Gastrocnemius medialis (tissue), 4 donors: ENCODE measurements at regions not wholly inside any gene's neighbourhood (a gene's known extent, or its start where the extent isn't known, plus 50 kb on each side); places are given as distances from the start of the nearest gene placed in this dataset.

Experiments used
- ATAC-seq, 2 donors: fragments of 150-250 bp; one replicate each; pipeline ENCODE4 v1.9.1; 2016
- DNase-seq, 2 donors: peaks; one replicate each; pipeline ENCODE4 v3.0.0-alpha.2; 2019
- H3K27ac ChIP-seq, 4 donors: fragments of 200-600 bp; sonication (generic); 1 replicate in 1 of 4; 2 replicates in 3 of 4; pipeline ENCODE4 v1.5.1; 2016 to 2018; ENCODE audit warnings: mild to moderate bottlenecking in 2 of 4, moderate library complexity in 1 of 4
- H3K27me3 ChIP-seq, 3 donors: fragments of 200-600 bp; sonication (generic) in 2 of 3; 1 replicate in 1 of 3; 2 replicates in 2 of 3; pipeline versions ENCODE4 v1.5.1 to v1.6.0; 2016 to 2019; ENCODE audit warnings: mild to moderate bottlenecking in 1 of 3, moderate library complexity in 1 of 3
- H3K36me3 ChIP-seq, 2 donors: fragments of 200-600 bp; sonication (generic) in 1 of 2; one replicate each; pipeline ENCODE4 v1.5.1; 2017 to 2018
- H3K4me1 ChIP-seq, 2 donors: fragments of 200-600 bp; sonication (generic) in 1 of 2; one replicate each; pipeline ENCODE4 v1.5.1; 2016 to 2017; ENCODE audit warnings: mild to moderate bottlenecking in 2 of 2
- H3K4me3 ChIP-seq, 4 donors: fragments of 200-600 bp; sonication (generic) in 3 of 4; 1 replicate in 1 of 4; 2 replicates in 3 of 4; pipeline ENCODE4 v1.5.1; 2016 to 2019; ENCODE audit warnings: mild to moderate bottlenecking in 2 of 4
- H3K9me3 ChIP-seq, 3 donors: fragments of 200-600 bp; sonication (generic) in 2 of 3; 1 replicate in 1 of 3; 2 replicates in 2 of 3; pipeline ENCODE4 v1.5.1; 2016 to 2019
- CTCF ChIP-seq, 5 experiments: fragments of 450-650 bp in 3 of 5; fragments of 200-600 bp in 2 of 5; sonication (generic) in 2 of 5; IDR thresholded peaks in 4 of 5; conservative IDR thresholded peaks in 1 of 5; 1 replicate in 4 of 5; 2 replicates in 1 of 5; pipeline ENCODE4 v1.5.1; 2016 to 2019; ENCODE audit warnings: antibody characterized with exemption in 5 of 5, mild to moderate bottlenecking in 3 of 5, moderate library complexity in 3 of 5
- POLR2A ChIP-seq, 2 donors: fragments of 450-650 bp; IDR thresholded peaks; one replicate each; pipeline ENCODE4 v1.6.1; 2017; ENCODE audit warnings: antibody characterized with exemption in 2 of 2, mild to moderate bottlenecking in 2 of 2, moderate library complexity in 2 of 2
- in situ Hi-C, 4 donors: fragments of 200-750 bp; cut with MboI; loops; one replicate each; pipeline versions ENCODE4 v1.15.0 to v1.8.0; 2017; ENCODE audit warnings: low sequenced_read_pairs in 4 of 4
- intact Hi-C: fragments of 100-400 bp; cut with DNase I; formaldehyde crosslinking; loops from one replicate; pipeline ENCODE4 v1.15.1; 2023; ENCODE audit warnings: low total_unique reads

GRCh38 chr3:130609166-130609979 is 92.4 kb downstream of the COL6A6 start:
- Histone ChIP-seq H3K36me3 (no peaks in the 10 kb centered on the region), H3K27ac (no peak overlapping the region), H3K4me1 (no peaks in the 10 kb centered on the region), H3K27me3 (no peaks in the 10 kb centered on the region), H3K4me3 (no peak overlapping the region), H3K9me3 (peaks cover 0 to 3% (median 0%) of the 10 kb centered on the region in 3 donors)
- ATAC-seq (peak in 1 of 2 donors; percentile 30), DNase-seq (peak; percentile 4 to 13)
- intact Hi-C loops (no loop called here), in situ Hi-C loops (no loop called here)
- TF ChIP-seq CTCF (IDR thresholded peaks at IDR 0.05 in 4 of 5, conservative IDR thresholded peaks at IDR 0.05 in 1 of 5), result no peak
- no peak for TF ChIP-seq POLR2A (IDR thresholded peaks at IDR 0.05)

- no peak for TF ChIP-seq CTCF (IDR thresholded peaks at IDR 0.05 in 4 of 5, conservative IDR thresholded peaks at IDR 0.05 in 1 of 5)
- no peak for TF ChIP-seq POLR2A (IDR thresholded peaks at IDR 0.05)
- in situ Hi-C loops (no loop called here), intact Hi-C loops (no loop called here)
- no peaks in the 10 kb centered on the region for H3K4me1 ChIP-seq
- no peaks in the 10 kb centered on the region for H3K27me3 ChIP-seq
- no peaks in the 10 kb centered on the region for H3K36me3 ChIP-seq
- no peaks in the 10 kb centered on the region for H3K9me3 ChIP-seq
- H3K27ac ChIP-seq, result no peak overlapping the region
- no peak for ATAC-seq
- H3K4me3 ChIP-seq, result no peak overlapping the region
- DNase-seq, result no peak
Observed at GRCh38 chr3:130619196-130619595, 102.2 kb downstream of the COL6A6 start.

- Histone ChIP-seq H3K36me3 (no peaks in the 10 kb centered on the region), H3K9me3 (no peaks in the 10 kb centered on the region), H3K4me3 (no peak overlapping the region), H3K4me1 (no peaks in the 10 kb centered on the region), H3K27me3 (no peaks in the 10 kb centered on the region), H3K27ac (no peak overlapping the region)
- in situ Hi-C loops (no loop called here), intact Hi-C loops (no loop called here)
- peak; percentile 24 to 45 for ATAC-seq
- TF ChIP-seq POLR2A (IDR thresholded peaks at IDR 0.05) (no peak), CTCF (IDR thresholded peaks at IDR 0.05 in 4 of 5, conservative IDR thresholded peaks at IDR 0.05 in 1 of 5) (no peak)
- DNase-seq, result no peak
Observed at GRCh38 chr3:130621824-130622223, 104.8 kb downstream of the COL6A6 start.

- Histone ChIP-seq H3K4me3 (no peak overlapping the region), H3K9me3 (no peaks in the 10 kb centered on the region), H3K4me1 (no peaks in the 10 kb centered on the region), H3K27me3 (no peaks in the 10 kb centered on the region), H3K27ac (no peak overlapping the region), H3K36me3 (no peaks in the 10 kb centered on the region)
- intact Hi-C loops (no loop called here), in situ Hi-C loops (no loop called here)
- no peak for ATAC-seq
- TF ChIP-seq CTCF (IDR thresholded peaks at IDR 0.05 in 4 of 5, conservative IDR thresholded peaks at IDR 0.05 in 1 of 5), result no peak
- TF ChIP-seq POLR2A (IDR thresholded peaks at IDR 0.05), result no peak
- no peak for DNase-seq
Observed at GRCh38 chr3:130626049-130626448, 109.1 kb downstream of the COL6A6 start.
